B cell (primary cell): ENCODE measurements at regions not wholly inside any gene's neighbourhood (a gene's known extent, or its start where the extent isn't known, plus 50 kb on each side); places are given as distances from the start of the nearest gene placed in this dataset.

Source experiments
- ATAC-seq: fragments of 200-7000 bp; cut with Tn5 transposase; one replicate; pipeline ENCODE4 v1.10.0; 2021; ENCODE audit warnings: low read depth, mild to moderate bottlenecking, moderate number of reproducible peaks, moderate library complexity
- CTCF ChIA-PET: fragments of 350-600 bp; sonication (Branson Sonifier 250); formaldehyde crosslinking; loops from one replicate; lab custom pipeline; 2021; ENCODE audit warnings: antibody characterized with exemption, inconsistent platforms; lab: Charles Lee
- POLR2A ChIA-PET: fragments of 350-600 bp; sonication (Branson Sonifier 250); formaldehyde crosslinking; loops from one replicate; lab custom pipeline; 2021; ENCODE audit warnings: antibody characterized with exemption; lab: Charles Lee
- DNase-seq: peaks from one replicate; pipeline ENCODE4 v3.0.0; 2013
- H2AFZ ChIP-seq: 2 replicates; pipeline ENCODE4 v1.6.1; 2012; ENCODE audit warnings: mild to moderate bottlenecking, low read depth, low read length; ENCODE audit not compliant: insufficient read depth, poor library complexity, severe bottlenecking
- H3K27ac ChIP-seq, 2 donors: 1 replicate in 1 of 2; 2 replicates in 1 of 2; pipeline ENCODE4 v1.5.1; 2012 to 2013; ENCODE audit warnings: low read length in 2 of 2, mild to moderate bottlenecking in 2 of 2, moderate library complexity in 1 of 2
- H3K27me3 ChIP-seq, 4 experiments: fragments of 200-600 bp in 1 of 4; sonication (generic) in 1 of 4; replicated peaks in 1 of 4; 1 replicate in 2 of 4; 2 replicates in 2 of 4; pipeline versions ENCODE4 v1.6.1 to v1.7.0; 2013 to 2016; ENCODE audit warnings: low read length in 3 of 4, mild to moderate bottlenecking in 2 of 4, mixed read lengths in 1 of 4, moderate library complexity in 1 of 4; ENCODE audit not compliant: insufficient read depth in 4 of 4, control insufficient read depth in 3 of 4; ENCODE audit errors: control extremely low read depth in 1 of 4
- H3K36me3 ChIP-seq, 2 experiments: replicated peaks in 1 of 2; 1 replicate in 1 of 2; 2 replicates in 1 of 2; pipeline versions ENCODE4 v1.6.1 to v1.7.1; 2013; ENCODE audit warnings: low read length in 1 of 2; ENCODE audit not compliant: insufficient read depth in 2 of 2, control insufficient read depth in 1 of 2; ENCODE audit errors: control extremely low read depth in 1 of 2, extremely low read depth in 1 of 2
- H3K4me1 ChIP-seq, 2 donors: fragments of 200-600 bp in 1 of 2; sonication (generic) in 1 of 2; 1 replicate in 1 of 2; 2 replicates in 1 of 2; pipeline versions ENCODE4 v1.5.1 to v1.6.1; 2013 to 2017; ENCODE audit warnings: low read length in 2 of 2; ENCODE audit not compliant: control insufficient read depth in 2 of 2, insufficient read depth in 2 of 2
- H3K4me2 ChIP-seq: replicated peaks from 2 replicates; pipeline ENCODE3; 2012; ENCODE audit warnings: mild to moderate bottlenecking, low read depth, low read length; ENCODE audit not compliant: poor library complexity, severe bottlenecking
- H3K4me3 ChIP-seq, 5 experiments: fragments of 200-600 bp in 1 of 5; sonication (generic) in 1 of 5; 1 replicate in 3 of 5; 2 replicates in 2 of 5; pipeline versions ENCODE4 v1.5.1 to v1.7.0; 2011 to 2016; ENCODE audit warnings: low read length in 4 of 5, mild to moderate bottlenecking in 4 of 5, low read depth in 2 of 5, control low read depth in 1 of 5, moderate library complexity in 1 of 5; ENCODE audit not compliant: insufficient read depth in 1 of 5; ENCODE audit errors: control extremely low read depth in 1 of 5, extremely low read depth in 1 of 5
- H3K79me2 ChIP-seq: fragments of 200-600 bp; sonication (generic); one replicate; pipeline ENCODE4 v1.6.0; 2016; ENCODE audit warnings: low read length; ENCODE audit not compliant: control insufficient read depth, insufficient read depth
- H3K9ac ChIP-seq: fragments of 200-600 bp; sonication (generic); 2 replicates; pipeline ENCODE4 v1.6.1; 2017; ENCODE audit warnings: mild to moderate bottlenecking, low read length, moderate library complexity
- H3K9me3 ChIP-seq, 3 donors: one replicate each; pipeline versions ENCODE4 v1.6.1 to v1.7.1; 2013; ENCODE audit warnings: low read length in 2 of 3; ENCODE audit not compliant: control insufficient read depth in 2 of 3, insufficient read depth in 1 of 3; ENCODE audit errors: control extremely low read depth in 1 of 3
- H4K20me1 ChIP-seq: 2 replicates; pipeline ENCODE4 v1.6.0; 2012; ENCODE audit warnings: mild to moderate bottlenecking, low read length; ENCODE audit not compliant: insufficient read depth, control insufficient read depth, poor library complexity, severe bottlenecking
- H3K27ac Mint-ChIP-seq: one replicate; pipeline ENCODE4 v1.8.0; 2021; ENCODE audit warnings: mixed read lengths
- H3K27me3 Mint-ChIP-seq: one replicate; pipeline ENCODE4 v1.8.0; 2021; ENCODE audit warnings: mixed read lengths
- H3K4me1 Mint-ChIP-seq: one replicate; pipeline ENCODE4 v1.8.0; 2021; ENCODE audit warnings: mixed read lengths
- H3K4me3 Mint-ChIP-seq: one replicate; pipeline ENCODE4 v1.8.0; 2021; ENCODE audit warnings: mixed read lengths
- H3K9me3 Mint-ChIP-seq: one replicate; pipeline ENCODE4 v1.8.0; 2022; ENCODE audit warnings: mixed read lengths; ENCODE audit not compliant: insufficient read depth
- CTCF ChIP-seq: fragments of 200-600 bp; IDR thresholded peaks from one replicate; pipeline ENCODE4 v1.8.0; 2022; ENCODE audit warnings: antibody characterized with exemption, mild to moderate bottlenecking
- EZH2 ChIP-seq: IDR thresholded peaks from 2 replicates; pipeline ENCODE4 v1.6.1; 2012; ENCODE audit warnings: borderline replicate concordance, low read depth, mild to moderate bottlenecking, moderate library complexity, low read length; ENCODE audit not compliant: insufficient read depth, poor library complexity, severe bottlenecking
- WGBS: methylation state at CpG from one replicate; pipeline ENCODE4 v1.1.5; 2013; ENCODE audit warnings: missing lambda C conversion rate; ENCODE audit not compliant: insufficient coverage; 5-methylcytosine and 5-hydroxymethylcytosine counted together
- intact Hi-C: fragments of 100-400 bp; cut with micrococcal nuclease; formaldehyde crosslinking; loops from one replicate; pipeline ENCODE4 v1.10.0; 2022

GRCh38 chr1:4016351-4017130 is 116.5 kb upstream of the C1orf174 start:
- Mint-ChIP-seq H3K9me3 (no peaks in the 10 kb centered on the region), H3K27ac (no peak overlapping the region), H3K4me3 (no peak overlapping the region), H3K27me3 (no peaks in the 10 kb centered on the region), H3K4me1 (peaks cover 23% of the 10 kb centered on the region)
- ATAC-seq = no peak
- Histone ChIP-seq H3K36me3 (no peaks in the 10 kb centered on the region), H4K20me1 (no peaks in the 10 kb centered on the region), H3K4me1 (peaks cover 0 to 8% of the 10 kb centered on the region in 2 donors), H3K4me2 (no peak overlapping the region), H2AFZ (no peak overlapping the region), H3K9ac (no peak overlapping the region), H3K4me3 (no peak overlapping the region), H3K27me3 (no peaks in the 10 kb centered on the region), H3K9me3 (peaks cover 0 to 6% (median 0%) of the 10 kb centered on the region in 3 donors), H3K27ac (no peak overlapping the region), H3K79me2 (no peaks in the 10 kb centered on the region)
- no peak for TF ChIP-seq EZH2
- no peak for TF ChIP-seq CTCF
- intact Hi-C loops = no loop called here
- no peak for DNase-seq
- POLR2A ChIA-PET = interaction anchor here (1.8 kb wide), 1 partner anchor 10 kb away, joined by 8 read pairs; no protein-coding TSS in a partner anchor
- 95% methylated on average over 11 of the region's 17 CpGs for WGBS
- CTCF ChIA-PET = no interaction called here

- H3K79me2 ChIP-seq = no peaks in the 10 kb centered on the region
- 70% methylated on average over 7 of the region's 12 CpGs for WGBS
- no peaks in the 10 kb centered on the region for H3K27me3 Mint-ChIP-seq
These were observed 117.7 kb upstream of the C1orf174 start for GRCh38 chr1:4017636-4018365.

More at GRCh38 chr1:4017636-4018365, 117.7 kb upstream of the C1orf174 start:
- Histone ChIP-seq H3K27me3 (no peaks in the 10 kb centered on the region), H3K27ac (no peak overlapping the region), H3K36me3 (no peaks in the 10 kb centered on the region), H4K20me1 (no peaks in the 10 kb centered on the region), H3K9ac (no peak overlapping the region), H3K4me3 (no peak overlapping the region), H3K4me2 (no peak overlapping the region), H2AFZ (no peak overlapping the region), H3K4me1 (peaks cover 0 to 8% of the 10 kb centered on the region in 2 donors), H3K9me3 (peaks cover 0 to 6% (median 0%) of the 10 kb centered on the region in 3 donors)
- ChIA-PET POLR2A (interaction anchor here (0.6 to 1.8 kb wide), 2 partner anchors 9 to 33 kb away, joined by 4 to 8 read pairs; no protein-coding TSS in a partner anchor), CTCF (no interaction called here)
- Mint-ChIP-seq H3K9me3 (no peaks in the 10 kb centered on the region), H3K27ac (no peak overlapping the region), H3K4me1 (peaks cover 18% of the 10 kb centered on the region), H3K4me3 (no peak overlapping the region)
- intact Hi-C loops = no loop called here
- no peak for DNase-seq
- no peak for TF ChIP-seq CTCF
- TF ChIP-seq EZH2 = no peak
- ATAC-seq = no peak
